Lower leg skin (tissue), 3 donors: ENCODE measurements at regions not wholly inside any gene's neighbourhood (a gene's known extent, or its start where the extent isn't known, plus 50 kb on each side); places are given as distances from the start of the nearest gene placed in this dataset.

Experiments
- POLR2A ChIP-seq, 2 donors: fragments of 450-650 bp; IDR thresholded peaks; one replicate each; pipeline ENCODE4 v1.6.1; 2016 to 2017; ENCODE audit warnings: antibody characterized with exemption in 2 of 2, mild to moderate bottlenecking in 1 of 2, moderate library complexity in 1 of 2
- TF ChIP-seq, protein P1 (sequence below), 3 donors: fragments of 450-650 bp; IDR thresholded peaks; one replicate each; pipeline ENCODE4 v1.5.1; 2016; ENCODE audit warnings: antibody characterized with exemption in 3 of 3, mild to moderate bottlenecking in 3 of 3, moderate library complexity in 2 of 3

DNA sequence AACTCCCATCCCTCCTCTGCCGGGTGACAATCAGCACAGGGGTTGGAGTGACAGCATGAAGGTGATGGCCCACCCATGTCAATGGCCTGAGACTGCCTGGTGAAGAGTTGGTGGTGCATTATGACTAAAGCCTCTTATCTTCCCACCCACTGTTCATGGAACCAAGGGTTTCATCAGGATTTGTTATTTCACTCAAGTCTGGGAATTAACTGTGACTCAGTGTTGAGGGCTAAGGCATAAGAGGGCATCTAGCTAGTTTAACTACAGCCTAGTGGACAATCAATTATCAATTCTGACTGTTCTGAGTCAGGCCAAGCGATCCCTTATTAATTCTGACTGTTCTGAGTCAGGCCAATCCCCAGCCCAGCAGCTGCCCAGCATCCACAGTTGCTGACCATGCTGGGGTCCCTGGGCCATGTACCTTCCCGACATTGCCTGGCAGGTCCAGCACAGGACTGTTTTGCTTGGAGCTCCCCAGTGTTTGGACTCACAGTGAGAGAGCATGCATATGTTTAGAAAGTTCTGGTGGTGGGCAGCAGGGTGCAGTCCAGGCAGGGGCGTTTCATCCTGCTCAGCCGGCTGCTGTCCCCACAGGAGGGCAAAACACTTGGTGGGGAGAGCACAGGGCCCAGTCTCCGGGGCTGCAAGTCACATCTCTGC, 65.5 kb downstream of the RASL11A start:
- TF ChIP-seq, protein P1, sequence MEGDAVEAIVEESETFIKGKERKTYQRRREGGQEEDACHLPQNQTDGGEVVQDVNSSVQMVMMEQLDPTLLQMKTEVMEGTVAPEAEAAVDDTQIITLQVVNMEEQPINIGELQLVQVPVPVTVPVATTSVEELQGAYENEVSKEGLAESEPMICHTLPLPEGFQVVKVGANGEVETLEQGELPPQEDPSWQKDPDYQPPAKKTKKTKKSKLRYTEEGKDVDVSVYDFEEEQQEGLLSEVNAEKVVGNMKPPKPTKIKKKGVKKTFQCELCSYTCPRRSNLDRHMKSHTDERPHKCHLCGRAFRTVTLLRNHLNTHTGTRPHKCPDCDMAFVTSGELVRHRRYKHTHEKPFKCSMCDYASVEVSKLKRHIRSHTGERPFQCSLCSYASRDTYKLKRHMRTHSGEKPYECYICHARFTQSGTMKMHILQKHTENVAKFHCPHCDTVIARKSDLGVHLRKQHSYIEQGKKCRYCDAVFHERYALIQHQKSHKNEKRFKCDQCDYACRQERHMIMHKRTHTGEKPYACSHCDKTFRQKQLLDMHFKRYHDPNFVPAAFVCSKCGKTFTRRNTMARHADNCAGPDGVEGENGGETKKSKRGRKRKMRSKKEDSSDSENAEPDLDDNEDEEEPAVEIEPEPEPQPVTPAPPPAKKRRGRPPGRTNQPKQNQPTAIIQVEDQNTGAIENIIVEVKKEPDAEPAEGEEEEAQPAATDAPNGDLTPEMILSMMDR (IDR thresholded peaks at IDR 0.05) = no peak
- no peak for TF ChIP-seq POLR2A (IDR thresholded peaks at IDR 0.05)
